AG04450 (cell line): ENCODE measurements at regions not wholly inside any gene's neighbourhood (a gene's known extent, or its start where the extent isn't known, plus 50 kb on each side); places are given as distances from the start of the nearest gene placed in this dataset.

Experiments
- CTCF ChIA-PET: fragments of 300-600, 350-600 bp; formaldehyde crosslinking; extraction: SDS; loops from one replicate; lab custom pipeline; 2022; ENCODE audit warnings: antibody characterized with exemption, inconsistent platforms; lab: Charles Lee
- POLR2A ChIA-PET: fragments of 350-600 bp; formaldehyde crosslinking; extraction: SDS; loops from one replicate; lab custom pipeline; 2021; ENCODE audit warnings: antibody characterized with exemption, inconsistent platforms; lab: Yijun Ruan, JAX
- DNase-seq: peaks from one replicate; pipeline ENCODE4 v3.0.0-alpha.2; 2011; ENCODE audit warnings: low read depth, low spot score
- H3K27ac ChIP-seq: one replicate; pipeline ENCODE4 v1.5.1; 2012; ENCODE audit warnings: low read depth, low read length, control low read depth
- H3K27me3 ChIP-seq: one replicate; pipeline ENCODE4 v1.6.0; 2012; ENCODE audit warnings: low read length; ENCODE audit not compliant: control insufficient read depth, insufficient read depth
- H3K4me3 ChIP-seq: 2 replicates; pipeline ENCODE4 v1.5.1; 2011; ENCODE audit warnings: mild to moderate bottlenecking, low read depth, low read length, control low read depth
- H3K9me3 ChIP-seq: 2 replicates; pipeline ENCODE4 v1.5.1; 2012; ENCODE audit warnings: low read length; ENCODE audit not compliant: control insufficient read depth, insufficient read depth
- CTCF ChIP-seq: IDR thresholded peaks from 2 replicates; pipeline ENCODE4 v1.5.1; 2011; ENCODE audit warnings: low read depth, low read length, control low read depth, inconsistent platforms

- Histone ChIP-seq H3K27me3 (no peaks in the 10 kb centered on the region), H3K4me3 (no peak overlapping the region), H3K9me3 (no peaks in the 10 kb centered on the region), H3K27ac (no peak overlapping the region)
- no peak for DNase-seq
- ChIA-PET POLR2A (no interaction called here), CTCF (no interaction called here)
- no peak for TF ChIP-seq CTCF
These were observed 638.3 kb upstream of the GRIA3 start for GRCh38 chrX:122545778-122546177.

- no peak for DNase-seq
- H3K4me3 ChIP-seq = no peak overlapping the region
- POLR2A ChIA-PET = no interaction called here
These were observed 637.8 kb upstream of the GRIA3 start for GRCh38 chrX:122546269-122546668.

GRCh38 chrX:122552286-122552800 lies 631.7 kb upstream of the GRIA3 start:
- no peak overlapping the region for H3K4me3 ChIP-seq
- no peak for TF ChIP-seq CTCF
- POLR2A ChIA-PET = no interaction called here
- no peaks in the 10 kb centered on the region; the same call in 1 of the 2 replicates for H3K9me3 ChIP-seq
- no peaks in the 10 kb centered on the region for H3K27me3 ChIP-seq
- no peak for DNase-seq
- CTCF ChIA-PET = no interaction called here
- H3K27ac ChIP-seq = no peak overlapping the region

More at GRCh38 chrX:122546269-122546668, 637.8 kb upstream of the GRIA3 start:
- Histone ChIP-seq H3K9me3 (no peaks in the 10 kb centered on the region), H3K27me3 (no peaks in the 10 kb centered on the region), H3K27ac (no peak overlapping the region)
- no peak for TF ChIP-seq CTCF
- CTCF ChIA-PET = no interaction called here

GRCh38 chrX:122555925-122556324 lies 628.2 kb upstream of the GRIA3 start:
- no peak overlapping the region for H3K27ac ChIP-seq
- H3K9me3 ChIP-seq = no peaks in the 10 kb centered on the region; the same call in 1 of the 2 replicates
- ChIA-PET POLR2A (no interaction called here), CTCF (no interaction called here)
- no peak for DNase-seq
- TF ChIP-seq CTCF = no peak
- no peaks in the 10 kb centered on the region for H3K27me3 ChIP-seq
- H3K4me3 ChIP-seq = no peak overlapping the region

GRCh38 chrX:122565952-122566351 lies 618.1 kb upstream of the GRIA3 start:
- Histone ChIP-seq H3K27me3 (no peaks in the 10 kb centered on the region), H3K9me3 (no peaks in the 10 kb centered on the region), H3K4me3 (no peak overlapping the region), H3K27ac (no peak overlapping the region)
- TF ChIP-seq CTCF = no peak
- CTCF ChIA-PET = no interaction called here
- peak; percentile 24 for DNase-seq
- POLR2A ChIA-PET = no interaction called here
